ENCODE measurements at regions not wholly inside any gene's neighbourhood (a gene's known extent, or its start where the extent isn't known, plus 50 kb on each side); places are given as distances from the start of the nearest gene placed in this dataset.

- H4K20me1 ChIP-seq (replicated peaks; ENCODE audit: control insufficient read depth, insufficient read depth, low read length): no peaks in the 10 kb centered on the region
- no peaks in the 10 kb centered on the region for H3K9me1 ChIP-seq (ENCODE audit: control insufficient read depth, insufficient read depth, low read length)
- H3K9me3 ChIP-seq (replicated peaks; ENCODE audit: control insufficient read depth, insufficient read depth, low read depth, low read length): no peaks in the 10 kb centered on the region
- no peak for ATAC-seq
- H3K9ac ChIP-seq (ENCODE audit: insufficient read depth in 1 of 2, low read depth in 2 of 2, low read length in 2 of 2): no peak overlapping the region
- FAIRE-seq: no peak
- H3K4me3 ChIP-seq: no peak overlapping the region
- H2AFZ ChIP-seq (ENCODE audit: low read depth, low read length): no peak overlapping the region
- no peak overlapping the region for H3K27ac ChIP-seq (ENCODE audit: extremely low read depth, low read depth, low read length)
- TF ChIP-seq MCM3 (IDR thresholded peaks at IDR 0.05): no peak
- TF ChIP-seq MAFF (IDR thresholded peaks at IDR 0.05; ENCODE audit: low read length): no peak
- no peak for TF ChIP-seq PTBP1 (IDR thresholded peaks at IDR 0.05; ENCODE audit: low read depth, low read length)
- TF ChIP-seq, protein P1, sequence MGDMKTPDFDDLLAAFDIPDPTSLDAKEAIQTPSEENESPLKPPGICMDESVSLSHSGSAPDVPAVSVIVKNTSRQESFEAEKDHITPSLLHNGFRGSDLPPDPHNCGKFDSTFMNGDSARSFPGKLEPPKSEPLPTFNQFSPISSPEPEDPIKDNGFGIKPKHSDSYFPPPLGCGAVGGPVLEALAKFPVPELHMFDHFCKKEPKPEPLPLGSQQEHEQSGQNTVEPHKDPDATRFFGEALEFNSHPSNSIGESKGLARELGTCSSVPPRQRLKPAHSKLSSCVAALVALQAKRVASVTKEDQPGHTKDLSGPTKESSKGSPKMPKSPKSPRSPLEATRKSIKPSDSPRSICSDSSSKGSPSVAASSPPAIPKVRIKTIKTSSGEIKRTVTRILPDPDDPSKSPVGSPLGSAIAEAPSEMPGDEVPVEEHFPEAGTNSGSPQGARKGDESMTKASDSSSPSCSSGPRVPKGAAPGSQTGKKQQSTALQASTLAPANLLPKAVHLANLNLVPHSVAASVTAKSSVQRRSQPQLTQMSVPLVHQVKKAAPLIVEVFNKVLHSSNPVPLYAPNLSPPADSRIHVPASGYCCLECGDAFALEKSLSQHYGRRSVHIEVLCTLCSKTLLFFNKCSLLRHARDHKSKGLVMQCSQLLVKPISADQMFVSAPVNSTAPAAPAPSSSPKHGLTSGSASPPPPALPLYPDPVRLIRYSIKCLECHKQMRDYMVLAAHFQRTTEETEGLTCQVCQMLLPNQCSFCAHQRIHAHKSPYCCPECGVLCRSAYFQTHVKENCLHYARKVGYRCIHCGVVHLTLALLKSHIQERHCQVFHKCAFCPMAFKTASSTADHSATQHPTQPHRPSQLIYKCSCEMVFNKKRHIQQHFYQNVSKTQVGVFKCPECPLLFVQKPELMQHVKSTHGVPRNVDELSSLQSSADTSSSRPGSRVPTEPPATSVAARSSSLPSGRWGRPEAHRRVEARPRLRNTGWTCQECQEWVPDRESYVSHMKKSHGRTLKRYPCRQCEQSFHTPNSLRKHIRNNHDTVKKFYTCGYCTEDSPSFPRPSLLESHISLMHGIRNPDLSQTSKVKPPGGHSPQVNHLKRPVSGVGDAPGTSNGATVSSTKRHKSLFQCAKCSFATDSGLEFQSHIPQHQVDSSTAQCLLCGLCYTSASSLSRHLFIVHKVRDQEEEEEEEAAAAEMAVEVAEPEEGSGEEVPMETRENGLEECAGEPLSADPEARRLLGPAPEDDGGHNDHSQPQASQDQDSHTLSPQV (IDR thresholded peaks at IDR 0.05): no peak
- TF ChIP-seq MXD1 (CRISPR knock-in tag; IDR thresholded peaks at IDR 0.05; ENCODE audit: borderline replicate concordance, poor library complexity, severe bottlenecking): no peak
- TF ChIP-seq E2F3 (CRISPR knock-in tag; IDR thresholded peaks at IDR 0.05): no peak
- TF ChIP-seq CGGBP1 (CRISPR knock-in tag; IDR thresholded peaks at IDR 0.05): no peak
- no peak for TF ChIP-seq SAP30 (IDR thresholded peaks at IDR 0.05; ENCODE audit: borderline replicate concordance, insufficient read depth, low read depth, low read length, poor library complexity, severe bottlenecking)
- no peak for TF ChIP-seq HMBOX1 (IDR thresholded peaks at IDR 0.05)
- no peak for TF ChIP-seq EP300 (IDR thresholded peaks at IDR 0.05; ENCODE audit: low read length)
- no peak for TF ChIP-seq ETV6 (IDR thresholded peaks at IDR 0.05; ENCODE audit: borderline replicate concordance in 1 of 2, low read depth in 2 of 2, low read length in 1 of 2)
- TF ChIP-seq ETV6 (CRISPR knock-in tag; IDR thresholded peaks at IDR 0.05; ENCODE audit: borderline replicate concordance): no peak
- no peak for TF ChIP-seq HMG20A (CRISPR knock-in tag; conservative IDR thresholded peaks at IDR 0.05)
- H3K4me2 ChIP-seq (ENCODE audit: insufficient read depth, low read length): no peak overlapping the region
- ChIA-PET CTCF (ENCODE audit: low intra/inter-chr PET ratio) (no interaction called here), POLR2A (no interaction called here)
- H3K4me1 ChIP-seq (replicated peaks in 1 of 2; ENCODE audit: control insufficient read depth in 2 of 2, insufficient read depth in 2 of 2, low read length in 2 of 2): no peaks in the 10 kb centered on the region
- no peaks in the 10 kb centered on the region for H3K79me2 ChIP-seq (ENCODE audit: control insufficient read depth, insufficient read depth, low read length)
- intact Hi-C loops (cut with micrococcal nuclease) (no loop called here), in situ Hi-C loops (cut with MboI) (no loop called here)
- H3K36me3 ChIP-seq (ENCODE audit: control insufficient read depth, insufficient read depth, low read length): no peaks in the 10 kb centered on the region
- no peaks in the 10 kb centered on the region for H3K27me3 ChIP-seq (ENCODE audit: control insufficient read depth in 2 of 2, insufficient read depth in 2 of 2, low read length in 2 of 2)
- DNase-seq (ENCODE audit: extremely low read depth in 1 of 4, low spot score in 3 of 4): no peak
- BruUV-seq (replicated peaks): no TSS peak
- 0% methylated on average over 2 of the region's 2 CpGs for WGBS (ENCODE audit: insufficient coverage, low coverage, missing lambda C conversion rate)
Observed at GRCh38 chr1:190595438-190595837, 117.8 kb upstream of the BRINP3 start.
